Esophagus muscularis mucosa (tissue), 4 donors: ENCODE measurements at regions not wholly inside any gene's neighbourhood (a gene's known extent, or its start where the extent isn't known, plus 50 kb on each side); places are given as distances from the start of the nearest gene placed in this dataset.

Experiments
- DNase-seq: peaks from one replicate; pipeline ENCODE4 v3.0.0-alpha.2; 2017; ENCODE audit errors: extremely low spot score
- H3K27ac ChIP-seq, 4 donors: fragments of 200-600 bp; sonication (generic); replicated peaks in 1 of 4; 1 replicate in 3 of 4; 2 replicates in 1 of 4; pipeline ENCODE4 v1.5.1; 2016 to 2019; ENCODE audit warnings: mild to moderate bottlenecking in 1 of 4
- H3K27me3 ChIP-seq, 4 donors: fragments of 200-600 bp; sonication (generic); one replicate each; pipeline versions ENCODE4 v1.5.1 to v1.6.0; 2016 to 2019
- H3K36me3 ChIP-seq, 4 donors: fragments of 200-600 bp; sonication (generic); one replicate each; pipeline ENCODE4 v1.5.1; 2016 to 2019
- H3K4me1 ChIP-seq, 4 donors: fragments of 200-600 bp; sonication (generic); one replicate each; pipeline ENCODE4 v1.5.1; 2016 to 2019
- H3K4me3 ChIP-seq, 4 donors: fragments of 200-600 bp; sonication (generic); 1 replicate in 2 of 4; 2 replicates in 2 of 4; pipeline ENCODE4 v1.5.1; 2016 to 2019; ENCODE audit warnings: mild to moderate bottlenecking in 4 of 4, moderate library complexity in 1 of 4
- H3K9me3 ChIP-seq, 4 donors: fragments of 200-600 bp; sonication (generic); 1 replicate in 3 of 4; 2 replicates in 1 of 4; pipeline ENCODE4 v1.5.1; 2016 to 2019
- CTCF ChIP-seq, 3 experiments: fragments of 200-600 bp in 2 of 3; fragments of 450-650 bp in 1 of 3; sonication (generic) in 2 of 3; IDR thresholded peaks; one replicate each; pipeline ENCODE4 v1.5.1; 2017 to 2019; ENCODE audit warnings: antibody characterized with exemption in 3 of 3, mild to moderate bottlenecking in 2 of 3, moderate library complexity in 1 of 3
- EP300 ChIP-seq: sonication (generic); formaldehyde crosslinking; IDR thresholded peaks from one replicate; pipeline ENCODE4 v1.6.1; 2017; ENCODE audit warnings: antibody characterized with exemption
- POLR2A ChIP-seq: fragments of 450-650 bp; IDR thresholded peaks from one replicate; pipeline ENCODE4 v1.6.1; 2017; ENCODE audit warnings: antibody characterized with exemption, moderate library complexity, mild to moderate bottlenecking, low read depth
- POLR2AphosphoS5 ChIP-seq, 2 donors: sonication (generic); formaldehyde crosslinking; IDR thresholded peaks; one replicate each; pipeline ENCODE4 v1.6.1; 2017; ENCODE audit warnings: antibody characterized with exemption in 2 of 2
- WGBS: methylation state at CpG from one replicate; pipeline ENCODE4 v1.1.5; 2018; 5-methylcytosine and 5-hydroxymethylcytosine counted together
- intact Hi-C: fragments of 100-400 bp; cut with DNase I; formaldehyde crosslinking; loops from one replicate; pipeline ENCODE4 v1.15.1; 2023

DNA sequence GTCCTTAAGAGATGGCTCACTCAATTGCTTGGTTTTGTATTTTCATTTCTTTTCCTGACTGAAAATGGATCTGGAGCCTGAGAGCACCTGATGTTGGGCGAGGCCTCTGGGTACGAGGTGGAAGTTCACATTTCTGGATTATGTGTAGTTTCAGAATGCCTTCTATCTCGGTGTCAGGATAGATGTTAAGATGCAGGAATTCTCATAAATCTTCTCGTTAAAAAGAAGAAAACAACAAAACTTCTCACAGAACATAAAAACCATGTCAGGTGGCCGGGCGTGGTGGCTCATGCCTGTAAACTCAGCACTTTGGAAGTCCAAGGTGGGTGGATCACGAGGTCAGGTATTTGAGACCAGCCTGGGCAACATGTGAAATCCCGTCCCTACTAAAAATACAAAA lies 101.8 kb downstream of the RHOU start:
- Histone ChIP-seq H3K4me1 (peaks cover 9 to 30% (median 24%) of the 10 kb centered on the region in 4 donors), H3K27ac (no peak overlapping the region), H3K4me3 (no peak overlapping the region), H3K9me3 (no peaks in the 10 kb centered on the region), H3K27me3 (no peaks in the 10 kb centered on the region), H3K36me3 (no peaks in the 10 kb centered on the region)
- no peak for DNase-seq
- WGBS, result 96% methylated on average over 8 of the region's 8 CpGs
- no peak for TF ChIP-seq CTCF (IDR thresholded peaks at IDR 0.05)
- TF ChIP-seq EP300, result no peak
- TF ChIP-seq POLR2AphosphoS5 (IDR thresholded peaks at IDR 0.05), result no peak
- TF ChIP-seq POLR2A, result no peak
- intact Hi-C loops, result loop anchor here (10.0 kb wide), 1 partner anchor 102 kb away; the partner anchor contains the start of gene RHOU

DNA sequence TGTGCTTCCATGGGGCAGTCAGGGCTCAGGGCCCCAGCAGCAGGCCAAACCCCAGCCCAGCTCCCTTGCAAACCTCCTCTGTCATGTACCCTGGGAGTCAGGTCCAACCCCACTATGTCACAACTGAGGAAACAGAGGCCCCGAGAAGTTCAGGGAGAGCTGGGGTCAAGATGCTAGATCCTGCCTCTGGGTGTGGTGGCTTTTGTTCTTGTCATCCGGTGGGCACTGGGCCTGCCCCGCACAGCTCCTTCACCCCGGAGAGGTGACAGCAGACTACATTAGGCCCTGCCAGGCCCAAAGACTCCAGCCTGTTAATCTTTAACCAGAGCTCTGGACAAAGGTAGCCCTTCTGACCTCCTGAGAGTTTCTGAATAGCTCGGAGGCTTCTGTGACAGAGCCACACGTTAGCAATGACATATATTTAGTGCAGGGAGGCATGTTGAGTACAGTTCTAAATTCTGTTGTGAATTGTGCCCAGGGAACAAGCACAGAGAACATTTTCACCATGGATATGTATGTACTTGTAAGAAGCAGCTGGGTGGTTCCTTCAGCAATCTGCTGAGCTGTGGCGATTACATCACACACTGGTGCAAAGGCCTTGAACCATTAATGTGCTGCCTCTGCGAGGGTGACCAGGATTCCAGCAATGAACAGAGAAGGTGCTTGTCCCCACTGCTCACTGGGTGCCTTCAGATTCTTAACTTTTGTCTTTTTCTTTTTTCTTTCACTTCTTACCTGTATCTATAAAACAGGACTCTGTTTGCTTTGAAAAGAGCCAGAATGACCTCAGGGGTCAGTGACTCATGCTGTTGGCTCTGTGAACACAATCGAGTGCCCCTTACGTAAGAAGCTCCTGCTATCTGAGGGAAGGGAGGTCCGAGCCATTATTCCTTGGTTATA lies 102.8 kb downstream of the RHOU start:
- no peaks in the 10 kb centered on the region for H3K36me3 ChIP-seq
- intact Hi-C loops, result loop anchor here (10.0 kb wide), 1 partner anchor 103 kb away; the partner anchor contains the start of gene RHOU
- H3K4me3 ChIP-seq, result no peak overlapping the region
- H3K27me3 ChIP-seq, result no peaks in the 10 kb centered on the region
- WGBS, result 33% methylated on average over 5 of the region's 11 CpGs
- TF ChIP-seq POLR2A (no peak), CTCF (IDR thresholded peaks at IDR 0.05) (no peak), EP300 (peak; percentile 3), POLR2AphosphoS5 (IDR thresholded peaks at IDR 0.05) (peak; percentile 49 to 53)
- peak overlapping the region; percentile 56 to 70 (median 66) for H3K27ac ChIP-seq
- no peak for DNase-seq
- peaks cover 9 to 30% (median 24%) of the 10 kb centered on the region in 4 donors for H3K4me1 ChIP-seq
- peaks cover 0 to 5% (median 0%) of the 10 kb centered on the region in 4 donors for H3K9me3 ChIP-seq

DNA sequence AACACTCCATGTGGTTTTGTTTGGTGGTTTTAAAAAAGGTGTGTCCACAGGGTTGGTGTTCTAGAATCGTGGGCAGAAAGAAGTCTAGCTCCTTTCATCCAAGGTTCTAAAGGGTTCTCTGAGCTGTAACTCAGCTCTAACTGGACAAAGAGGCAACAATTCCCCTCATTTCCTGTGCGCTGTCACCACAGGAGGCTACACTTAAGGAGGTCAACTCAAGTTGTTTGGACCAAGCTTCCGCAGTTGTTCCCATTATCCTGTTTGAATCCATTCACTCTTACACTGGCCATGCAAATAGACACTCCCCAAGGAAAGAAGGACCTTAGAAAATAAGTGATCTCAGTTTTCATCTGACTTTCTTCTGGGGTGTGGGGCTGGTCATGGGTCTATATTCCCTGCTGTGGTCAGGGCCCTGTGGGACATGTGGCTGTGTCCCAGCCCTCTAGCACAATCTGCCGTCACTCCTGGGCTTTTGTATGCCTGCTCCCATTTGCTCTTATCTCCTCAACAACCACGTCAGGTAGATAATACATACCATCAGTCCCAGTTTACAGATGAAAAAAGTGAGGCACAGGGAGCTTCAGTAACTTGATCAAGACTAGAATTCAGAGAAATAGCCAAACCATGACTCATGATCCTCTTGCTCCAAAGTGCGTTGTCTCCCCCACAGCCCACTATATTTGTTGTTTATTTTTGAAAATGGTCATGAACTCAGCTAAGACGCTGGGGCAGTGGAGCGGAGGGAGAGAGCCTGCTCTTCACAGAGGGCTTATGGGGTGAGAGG lies 103.6 kb downstream of the RHOU start:
- no peak for TF ChIP-seq POLR2AphosphoS5 (IDR thresholded peaks at IDR 0.05)
- no peak for TF ChIP-seq POLR2A
- TF ChIP-seq CTCF (IDR thresholded peaks at IDR 0.05), result no peak
- TF ChIP-seq EP300, result no peak
- intact Hi-C loops, result loop anchor here (10.0 kb wide), 1 partner anchor 104 kb away; the partner anchor contains the start of gene RHOU
- H3K4me1 ChIP-seq, result peaks cover 9 to 25% (median 21%) of the 10 kb centered on the region in 4 donors
- H3K36me3 ChIP-seq, result no peaks in the 10 kb centered on the region
- DNase-seq, result no peak
- no peaks in the 10 kb centered on the region for H3K27me3 ChIP-seq
- H3K27ac ChIP-seq, result peak overlapping the region in 2 of 4 donors; percentile 65 to 70
- H3K4me3 ChIP-seq, result no peak overlapping the region
- 81% methylated on average over 8 of the region's 8 CpGs for WGBS
- peaks cover 0 to 5% (median 0%) of the 10 kb centered on the region in 4 donors for H3K9me3 ChIP-seq

DNA sequence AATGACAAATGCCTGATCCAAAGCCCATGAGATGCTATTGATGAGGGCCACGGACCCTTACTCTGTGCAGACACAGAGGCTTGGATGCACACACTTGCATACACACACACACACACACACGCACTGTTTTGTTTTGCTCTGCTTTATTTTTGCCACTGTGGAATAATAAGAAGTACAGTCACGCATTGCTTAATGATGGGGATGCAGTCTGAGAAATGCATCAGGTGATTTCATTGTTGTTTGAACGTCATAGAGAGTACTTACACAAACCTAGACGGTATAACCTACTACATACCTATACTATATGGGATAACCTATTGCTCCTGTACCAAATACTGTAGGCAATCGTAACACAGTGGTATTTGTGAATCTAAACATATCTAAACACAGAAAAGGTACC lies 104.4 kb downstream of the RHOU start:
- Histone ChIP-seq H3K4me3 (no peak overlapping the region), H3K27ac (no peak overlapping the region), H3K4me1 (peaks cover 9 to 17% (median 15%) of the 10 kb centered on the region in 4 donors), H3K27me3 (no peaks in the 10 kb centered on the region), H3K9me3 (peaks cover 0 to 5% (median 0%) of the 10 kb centered on the region in 4 donors), H3K36me3 (no peaks in the 10 kb centered on the region)
- TF ChIP-seq EP300, result no peak
- no peak for TF ChIP-seq CTCF (IDR thresholded peaks at IDR 0.05)
- no peak for TF ChIP-seq POLR2AphosphoS5 (IDR thresholded peaks at IDR 0.05)
- no peak for TF ChIP-seq POLR2A
- DNase-seq, result no peak
- WGBS, result 96% methylated on average over 6 of the region's 6 CpGs
- intact Hi-C loops, result loop anchor here (10.0 kb wide), 1 partner anchor 105 kb away; the partner anchor contains the start of gene RHOU
